HepG2 (cell line): ENCODE measurements at regions not wholly inside any gene's neighbourhood (a gene's known extent, or its start where the extent isn't known, plus 50 kb on each side); places are given as distances from the start of the nearest gene placed in this dataset.
A peak's percentile ranks its signal among the peaks of the same experiment; 100 is the strongest.

ENCODE experiments used
- KIAA2018 ChIP-seq: sonication (generic); formaldehyde crosslinking; IDR thresholded peaks from 2 replicates; pipeline ENCODE4 v1.5.0; 2020; ENCODE audit warnings: mild to moderate bottlenecking, missing genetic modification reagents, borderline replicate concordance
- NFE2L2 ChIP-seq: fragments of 150-350 bp; IDR thresholded peaks from 2 replicates; pipeline ENCODE4 v1.6.1; 2014; ENCODE audit warnings: low read length
- PHB2 ChIP-seq: fragments of 450-650 bp; IDR thresholded peaks from 2 replicates; pipeline ENCODE4 v1.6.1; 2018; ENCODE audit not compliant: partially characterized antibody

- TF ChIP-seq KIAA2018 (CRISPR knock-in tag) (no peak), PHB2 (no peak), NFE2L2 (peak; percentile 45; the same call in 1 of the 2 replicates)
Measured at GRCh38 chr14:28468191-28469151, 298.1 kb upstream of the FOXG1 start (continued).
